HL-60 (cell line): ENCODE measurements at regions not wholly inside any gene's neighbourhood (a gene's known extent, or its start where the extent isn't known, plus 50 kb on each side); places are given as distances from the start of the nearest gene placed in this dataset.

Source experiments
- GABPA ChIP-seq: IDR thresholded peaks from 2 replicates; pipeline ENCODE4 v1.6.1; 2012; ENCODE audit warnings: low read depth
- TF ChIP-seq, protein P1 (sequence below): IDR thresholded peaks from one replicate; pipeline ENCODE4 v1.5.1; 2011; ENCODE audit warnings: low read length, control low read depth, inconsistent platforms; ENCODE audit not compliant: insufficient read depth

DNA sequence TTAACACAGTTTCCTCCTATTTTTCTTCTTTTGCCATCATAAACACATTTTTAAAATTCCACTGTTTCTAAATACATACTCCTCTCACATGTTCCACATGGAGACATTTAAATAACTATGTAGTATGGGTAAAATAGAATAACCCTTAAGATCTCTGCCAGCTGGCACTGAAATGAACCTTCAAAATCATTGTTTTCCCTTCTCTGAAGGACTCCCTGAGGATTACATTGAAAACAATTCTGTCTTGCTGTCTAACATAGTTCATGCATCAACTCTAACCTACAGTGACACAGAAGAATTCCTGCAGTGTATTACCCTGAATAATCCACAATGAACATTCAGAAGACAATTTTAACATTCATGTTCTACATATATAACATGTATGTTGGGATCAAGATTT is 1361.8 kb upstream of the CITED2 start:
- no peak for TF ChIP-seq GABPA
- TF ChIP-seq, protein P1, sequence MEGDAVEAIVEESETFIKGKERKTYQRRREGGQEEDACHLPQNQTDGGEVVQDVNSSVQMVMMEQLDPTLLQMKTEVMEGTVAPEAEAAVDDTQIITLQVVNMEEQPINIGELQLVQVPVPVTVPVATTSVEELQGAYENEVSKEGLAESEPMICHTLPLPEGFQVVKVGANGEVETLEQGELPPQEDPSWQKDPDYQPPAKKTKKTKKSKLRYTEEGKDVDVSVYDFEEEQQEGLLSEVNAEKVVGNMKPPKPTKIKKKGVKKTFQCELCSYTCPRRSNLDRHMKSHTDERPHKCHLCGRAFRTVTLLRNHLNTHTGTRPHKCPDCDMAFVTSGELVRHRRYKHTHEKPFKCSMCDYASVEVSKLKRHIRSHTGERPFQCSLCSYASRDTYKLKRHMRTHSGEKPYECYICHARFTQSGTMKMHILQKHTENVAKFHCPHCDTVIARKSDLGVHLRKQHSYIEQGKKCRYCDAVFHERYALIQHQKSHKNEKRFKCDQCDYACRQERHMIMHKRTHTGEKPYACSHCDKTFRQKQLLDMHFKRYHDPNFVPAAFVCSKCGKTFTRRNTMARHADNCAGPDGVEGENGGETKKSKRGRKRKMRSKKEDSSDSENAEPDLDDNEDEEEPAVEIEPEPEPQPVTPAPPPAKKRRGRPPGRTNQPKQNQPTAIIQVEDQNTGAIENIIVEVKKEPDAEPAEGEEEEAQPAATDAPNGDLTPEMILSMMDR = no peak
